ENCODE measurements at regions not wholly inside any gene's neighbourhood (a gene's known extent, or its start where the extent isn't known, plus 50 kb on each side); places are given as distances from the start of the nearest gene placed in this dataset.

- TF ChIP-seq POLR2A (IDR thresholded peaks at IDR 0.05; ENCODE audit: low read depth, low read length) = no peak
- no peak for TF ChIP-seq POLR2AphosphoS5 (IDR thresholded peaks at IDR 0.05; ENCODE audit: low read depth, low read length)
- no peak for FAIRE-seq
These were observed 119.1 kb upstream of the SLC25A36 start for GRCh38 chr3:140822401-140823047.

DNA sequence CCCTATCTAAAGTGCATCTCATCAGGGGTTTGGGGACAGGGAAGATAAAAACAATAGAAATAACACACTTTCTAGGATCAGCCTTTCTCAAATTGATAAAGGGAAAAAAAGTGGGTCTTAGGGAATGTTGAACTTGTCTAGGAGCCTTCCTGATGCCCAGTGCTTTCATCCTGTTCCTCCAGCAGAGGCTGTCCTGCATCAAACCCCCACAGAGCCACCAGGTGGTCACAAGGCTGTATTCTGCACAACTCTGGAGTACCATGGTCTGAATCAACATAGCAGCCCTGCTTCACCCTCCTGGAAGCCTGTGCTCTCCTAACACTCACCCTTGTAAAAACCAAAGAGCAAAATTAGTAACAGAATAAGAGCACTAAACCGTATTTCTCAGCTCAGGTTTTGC is 118.5 kb upstream of the SLC25A36 start:
- no peak for DNase-seq (ENCODE audit: insufficient read length)

More at GRCh38 chr3:140822401-140823047, 119.1 kb upstream of the SLC25A36 start:
- DNase-seq (ENCODE audit: insufficient read length) = no peak

DNA sequence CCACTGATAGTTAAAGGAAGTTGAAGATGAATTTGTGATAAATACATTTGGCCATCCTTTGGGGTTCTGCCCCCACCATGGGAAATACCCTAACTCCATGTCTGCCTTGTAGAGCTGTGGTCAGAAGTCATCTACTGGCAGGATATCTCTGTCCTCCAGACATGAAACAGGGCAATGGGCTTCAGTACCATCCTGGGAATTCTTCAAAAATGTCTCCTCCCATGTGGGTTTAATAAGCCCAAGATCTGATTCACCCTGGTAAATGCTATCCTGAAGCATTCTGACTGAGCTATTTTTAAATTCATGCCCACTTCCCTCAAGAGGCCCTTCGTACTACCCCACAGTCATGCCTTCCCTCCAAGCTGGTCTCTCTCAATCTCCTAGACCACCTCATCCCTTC is 113.7 kb upstream of the SLC25A36 start:
- DNase-seq (ENCODE audit: insufficient read length) (no peak), FAIRE-seq (peak; percentile 5)
- TF ChIP-seq POLR2A (IDR thresholded peaks at IDR 0.05; ENCODE audit: low read depth, low read length) (no peak), POLR2AphosphoS5 (IDR thresholded peaks at IDR 0.05; ENCODE audit: low read depth, low read length) (no peak), TAF1 (IDR thresholded peaks at IDR 0.05; ENCODE audit: borderline replicate concordance, low read depth, low read length) (no peak)

More for the DNA sequence above, 118.5 kb upstream of the SLC25A36 start:
- TF ChIP-seq POLR2AphosphoS5 (IDR thresholded peaks at IDR 0.05; ENCODE audit: low read depth, low read length) = no peak
- TF ChIP-seq TAF1 (IDR thresholded peaks at IDR 0.05; ENCODE audit: borderline replicate concordance, low read depth, low read length) = no peak
- TF ChIP-seq POLR2A (IDR thresholded peaks at IDR 0.05; ENCODE audit: low read depth, low read length) = no peak
- FAIRE-seq = no peak

GRCh38 chr3:140828585-140828984 is 113.1 kb upstream of the SLC25A36 start:
- TF ChIP-seq POLR2A (IDR thresholded peaks at IDR 0.05; ENCODE audit: low read depth, low read length) (no peak), POLR2AphosphoS5 (IDR thresholded peaks at IDR 0.05; ENCODE audit: low read depth, low read length) (no peak), TAF1 (IDR thresholded peaks at IDR 0.05; ENCODE audit: borderline replicate concordance, low read depth, low read length) (no peak)
- FAIRE-seq (no peak), DNase-seq (ENCODE audit: insufficient read length) (no peak)

- TF ChIP-seq TAF1 (IDR thresholded peaks at IDR 0.05; ENCODE audit: borderline replicate concordance, low read depth, low read length) (no peak), POLR2AphosphoS5 (IDR thresholded peaks at IDR 0.05; ENCODE audit: low read depth, low read length) (no peak), POLR2A (IDR thresholded peaks at IDR 0.05; ENCODE audit: low read depth, low read length) (no peak)
These were observed 111.8 kb upstream of the SLC25A36 start for GRCh38 chr3:140829796-140830195.

GRCh38 chr3:140830391-140830790 is 111.2 kb upstream of the SLC25A36 start:
- FAIRE-seq (no peak), DNase-seq (ENCODE audit: insufficient read length) (no peak)
- no peak for TF ChIP-seq TAF1 (IDR thresholded peaks at IDR 0.05; ENCODE audit: borderline replicate concordance, low read depth, low read length)
- TF ChIP-seq POLR2AphosphoS5 (IDR thresholded peaks at IDR 0.05; ENCODE audit: low read depth, low read length) = no peak
- no peak for TF ChIP-seq POLR2A (IDR thresholded peaks at IDR 0.05; ENCODE audit: low read depth, low read length)

More at GRCh38 chr3:140829796-140830195, 111.8 kb upstream of the SLC25A36 start:
- FAIRE-seq (no peak), DNase-seq (ENCODE audit: insufficient read length) (no peak)

DNA sequence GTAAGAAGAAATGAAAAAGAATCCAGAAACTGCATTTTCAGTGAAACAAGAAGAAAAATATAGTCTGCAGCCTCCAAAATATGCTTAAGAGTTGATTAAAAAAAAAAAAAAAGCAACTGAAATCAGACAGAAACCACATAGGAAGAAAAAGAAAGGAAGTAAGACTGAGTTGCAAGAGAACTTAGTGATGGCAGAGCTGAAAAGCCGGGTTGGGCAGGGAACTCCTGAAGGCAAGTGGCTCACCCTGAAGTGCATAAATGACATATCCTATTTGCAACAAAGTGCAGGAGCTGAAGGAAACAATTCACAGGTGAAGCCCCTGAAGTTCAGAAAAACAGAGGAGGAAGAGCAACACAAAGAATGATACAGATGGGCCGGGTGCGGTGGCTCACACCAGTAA is 108.8 kb upstream of the SLC25A36 start:
- DNase-seq (ENCODE audit: insufficient read length) = peak; percentile 16
- TF ChIP-seq POLR2A (IDR thresholded peaks at IDR 0.05; ENCODE audit: low read depth, low read length) (no peak), POLR2AphosphoS5 (IDR thresholded peaks at IDR 0.05; ENCODE audit: low read depth, low read length) (no peak), TAF1 (IDR thresholded peaks at IDR 0.05; ENCODE audit: borderline replicate concordance, low read depth, low read length) (no peak)
- peak; percentile 68 for FAIRE-seq

DNA sequence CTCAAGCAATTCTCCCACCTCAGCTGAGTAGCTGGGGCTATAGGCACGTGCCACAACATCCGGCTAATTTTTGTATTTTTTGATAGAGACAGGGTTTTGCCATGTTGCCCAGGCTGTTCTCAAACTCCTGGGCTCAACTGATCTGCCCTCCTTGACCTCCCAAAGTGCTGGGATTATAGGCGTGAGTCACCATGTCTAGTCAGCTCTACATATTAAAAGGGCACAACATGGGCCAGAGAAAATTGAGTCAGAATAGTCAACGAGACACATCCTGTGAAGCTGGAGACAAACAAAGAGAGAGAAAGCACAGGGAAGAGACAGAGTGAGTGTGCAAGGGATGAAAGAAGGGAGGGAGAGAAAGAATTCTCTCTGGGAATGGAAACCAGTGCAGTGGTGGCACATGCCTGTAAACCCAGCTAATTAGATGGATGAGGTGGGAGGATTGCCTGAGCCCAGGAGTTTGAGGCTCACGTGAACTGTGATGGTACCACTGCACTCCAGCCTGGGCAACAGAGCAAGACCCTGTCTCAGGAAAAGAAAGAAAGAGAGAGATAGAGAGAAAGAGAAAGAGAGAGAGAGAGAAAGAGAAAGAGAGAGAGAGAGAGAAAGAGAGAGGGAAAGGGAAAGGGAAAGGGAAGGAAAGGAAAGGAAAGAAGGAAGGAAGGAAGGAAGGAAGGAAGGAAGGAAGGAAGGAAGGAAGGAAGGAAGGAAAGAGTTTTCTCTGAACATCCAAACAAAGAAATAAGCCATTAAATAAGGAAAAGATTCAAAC is 107.2 kb upstream of the SLC25A36 start:
- no peak for DNase-seq (ENCODE audit: insufficient read length)
- no peak for FAIRE-seq
- TF ChIP-seq POLR2AphosphoS5 (IDR thresholded peaks at IDR 0.05; ENCODE audit: low read depth, low read length) (no peak), POLR2A (IDR thresholded peaks at IDR 0.05; ENCODE audit: low read depth, low read length) (no peak), TAF1 (IDR thresholded peaks at IDR 0.05; ENCODE audit: borderline replicate concordance, low read depth, low read length) (no peak)

GRCh38 chr3:140842984-140843649 is 98.5 kb upstream of the SLC25A36 start:
- peak; percentile 96 for FAIRE-seq
- no peak for TF ChIP-seq POLR2AphosphoS5 (IDR thresholded peaks at IDR 0.05; ENCODE audit: low read depth, low read length)
- peak; percentile 27 for DNase-seq (ENCODE audit: insufficient read length)

- TF ChIP-seq POLR2AphosphoS5 (IDR thresholded peaks at IDR 0.05; ENCODE audit: low read depth, low read length) = no peak
- TF ChIP-seq TAF1 (IDR thresholded peaks at IDR 0.05; ENCODE audit: borderline replicate concordance, low read depth, low read length) = no peak
- no peak for TF ChIP-seq POLR2A (IDR thresholded peaks at IDR 0.05; ENCODE audit: low read depth, low read length)
- FAIRE-seq (no peak), DNase-seq (ENCODE audit: insufficient read length) (no peak)
These were observed 98.0 kb upstream of the SLC25A36 start for GRCh38 chr3:140843656-140844055.

DNA sequence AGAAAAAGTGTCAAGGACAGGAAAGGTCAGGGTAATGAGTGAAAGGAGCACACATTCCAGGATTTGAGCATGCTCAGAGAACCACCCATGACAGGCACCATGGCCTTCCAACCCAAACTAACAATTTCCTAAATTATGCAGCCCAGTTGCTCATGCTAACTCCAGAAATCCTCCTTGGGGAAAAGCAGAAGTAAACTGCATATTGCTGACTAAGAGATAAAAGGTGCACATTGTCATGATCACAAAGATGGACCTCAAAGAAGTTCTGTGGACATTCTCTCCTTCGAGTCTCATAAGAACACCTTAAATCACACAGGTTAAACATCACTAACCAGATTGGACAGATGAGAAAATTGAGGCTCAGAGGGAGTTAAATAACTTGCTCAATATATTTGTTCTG is 97.6 kb upstream of the SLC25A36 start:
- no peak for TF ChIP-seq POLR2AphosphoS5 (IDR thresholded peaks at IDR 0.05; ENCODE audit: low read depth, low read length)
- no peak for TF ChIP-seq TAF1 (IDR thresholded peaks at IDR 0.05; ENCODE audit: borderline replicate concordance, low read depth, low read length)
- no peak for TF ChIP-seq POLR2A (IDR thresholded peaks at IDR 0.05; ENCODE audit: low read depth, low read length)
- FAIRE-seq (peak; percentile 17), DNase-seq (ENCODE audit: insufficient read length) (no peak)
